ENCODE measurements at regions not wholly inside any gene's neighbourhood (a gene's known extent, or its start where the extent isn't known, plus 50 kb on each side); places are given as distances from the start of the nearest gene placed in this dataset.

DNA sequence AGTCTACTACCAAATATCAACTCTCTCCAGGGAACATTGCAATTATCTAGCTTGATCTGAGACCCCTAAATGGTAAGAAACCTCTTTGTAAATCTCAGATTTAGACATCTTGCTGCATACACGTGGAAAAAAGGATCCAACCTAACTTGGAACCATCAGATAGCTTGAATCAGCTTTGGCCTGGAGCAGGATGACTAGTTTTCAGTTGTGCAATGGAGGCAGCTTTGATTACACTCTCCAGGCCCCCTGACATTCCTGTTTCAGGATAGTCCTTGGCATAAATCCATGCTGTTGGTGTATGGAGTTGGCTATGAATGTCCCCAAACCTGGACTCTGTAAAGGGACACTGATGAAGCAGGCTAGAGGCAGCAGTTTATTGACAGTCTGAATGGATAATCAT is 1061.9 kb upstream of the TENM3 start:
- no peak for DNase-seq (ENCODE audit: low spot score)

DNA sequence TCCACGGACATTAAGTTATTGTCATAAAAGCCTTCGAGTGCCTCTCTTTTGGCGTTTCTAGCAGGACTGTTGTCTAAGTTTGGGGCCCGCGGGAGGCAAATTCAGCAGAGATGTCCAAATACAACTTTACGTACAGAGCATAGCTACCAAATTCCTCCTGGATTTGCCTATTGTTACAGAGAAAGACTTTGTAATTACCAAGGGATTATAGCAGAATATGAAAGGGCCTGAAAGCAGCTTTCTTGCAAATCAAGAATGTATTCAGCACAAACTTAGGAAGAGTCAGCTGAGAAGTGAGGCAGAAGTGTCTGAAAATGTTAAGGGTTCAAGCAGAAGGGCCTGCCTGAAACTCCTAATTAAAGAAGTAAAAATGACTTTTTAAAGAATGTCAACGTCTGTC is 1053.5 kb upstream of the TENM3 start:
- DNase-seq (ENCODE audit: low spot score): no peak

DNA sequence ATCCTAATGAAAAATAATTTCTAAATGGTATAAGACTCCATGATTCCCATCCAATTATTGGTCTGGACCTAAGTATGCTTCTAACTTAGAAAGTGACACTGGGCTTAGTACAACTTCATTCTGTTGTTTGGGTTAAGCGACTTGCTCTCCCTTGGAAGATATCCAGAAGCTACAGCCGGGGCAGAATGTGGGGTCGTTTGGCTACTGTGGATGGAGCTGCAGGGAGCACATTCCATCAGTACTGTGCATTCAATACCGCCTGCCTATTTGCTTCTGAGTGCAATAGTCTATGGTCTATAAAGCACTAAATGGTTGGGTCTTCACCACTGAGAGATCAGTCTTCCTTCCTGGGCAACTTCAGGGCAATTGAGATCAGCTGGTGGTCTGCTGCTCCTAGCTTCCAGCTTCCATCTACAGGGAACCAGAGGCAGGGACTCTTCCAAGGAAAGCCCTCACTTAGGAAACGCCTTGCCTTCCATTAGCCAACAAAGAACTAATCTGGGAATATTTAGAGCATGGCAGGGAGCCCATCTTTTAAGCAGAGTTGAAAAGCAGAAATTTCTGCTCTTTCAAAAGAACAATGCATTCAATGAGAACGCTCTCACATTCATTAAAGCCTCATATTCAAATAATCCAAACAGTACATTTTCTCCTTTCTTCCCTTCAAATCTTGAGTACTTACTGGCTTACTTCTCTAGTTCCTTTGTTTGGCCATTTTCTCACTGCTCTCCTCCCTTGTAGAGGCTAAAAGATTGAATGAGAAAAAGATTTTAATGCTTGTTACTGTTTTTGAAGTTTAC is 1049.9 kb upstream of the TENM3 start:
- no peak for DNase-seq (ENCODE audit: low spot score)

DNA sequence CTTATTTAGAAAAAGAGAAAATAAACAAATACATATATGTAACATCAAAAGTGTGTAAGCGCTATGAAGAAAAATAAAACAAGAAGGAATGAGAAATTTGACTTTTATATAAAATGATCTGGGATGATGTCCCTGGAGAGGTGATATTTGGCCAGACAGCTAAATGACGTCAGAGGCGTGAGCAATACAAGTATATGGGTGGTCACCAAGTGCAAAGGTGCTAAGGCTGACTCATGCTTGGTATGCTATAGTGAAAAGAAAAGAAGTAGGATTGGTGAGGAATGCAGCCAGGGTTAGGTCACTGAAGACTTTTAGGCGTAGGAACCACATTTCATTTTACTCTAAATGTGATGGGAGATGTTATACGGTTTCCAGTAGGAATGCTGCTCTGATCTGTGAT is 1049.1 kb upstream of the TENM3 start:
- no peak for DNase-seq (ENCODE audit: low spot score)

DNA sequence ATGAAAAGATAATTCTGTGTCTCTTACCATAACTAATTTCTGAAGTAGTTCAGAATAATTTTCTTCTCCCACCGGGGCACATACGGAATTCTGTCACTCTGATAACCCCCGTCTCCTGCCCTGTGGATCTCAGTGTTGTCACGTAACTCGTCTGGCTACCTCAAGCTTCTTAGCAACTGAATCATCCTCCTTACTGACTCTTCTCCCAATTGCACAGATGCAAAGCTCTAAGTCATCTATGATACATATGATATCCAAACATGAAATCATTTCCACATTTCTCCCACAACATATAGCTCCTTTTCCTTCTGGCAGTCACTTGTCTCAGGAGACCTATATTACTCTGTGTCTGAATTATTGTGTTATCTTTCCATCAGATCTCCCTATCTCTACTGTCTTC is 1043.1 kb upstream of the TENM3 start:
- DNase-seq (ENCODE audit: low spot score): no peak

DNA sequence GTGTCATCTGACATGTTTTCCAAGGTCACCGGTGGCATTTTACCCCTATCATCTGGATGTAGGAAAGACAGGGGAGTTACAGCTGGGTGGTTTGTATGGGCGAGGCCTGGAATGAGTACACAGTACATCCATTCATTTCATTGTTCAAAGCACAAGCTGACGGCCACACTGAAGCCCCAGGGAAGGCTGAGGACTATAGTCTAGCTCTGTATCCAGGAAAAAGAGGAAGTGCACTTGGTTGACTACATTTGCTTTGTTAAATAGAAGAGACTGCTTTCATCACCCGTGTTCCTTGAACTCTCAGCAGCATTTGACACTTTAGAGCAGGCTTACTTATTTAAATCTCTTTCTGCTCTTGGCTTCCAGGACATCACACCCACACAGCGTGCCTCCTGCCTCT is 1041.0 kb upstream of the TENM3 start:
- no peak for DNase-seq (ENCODE audit: low spot score)

DNA sequence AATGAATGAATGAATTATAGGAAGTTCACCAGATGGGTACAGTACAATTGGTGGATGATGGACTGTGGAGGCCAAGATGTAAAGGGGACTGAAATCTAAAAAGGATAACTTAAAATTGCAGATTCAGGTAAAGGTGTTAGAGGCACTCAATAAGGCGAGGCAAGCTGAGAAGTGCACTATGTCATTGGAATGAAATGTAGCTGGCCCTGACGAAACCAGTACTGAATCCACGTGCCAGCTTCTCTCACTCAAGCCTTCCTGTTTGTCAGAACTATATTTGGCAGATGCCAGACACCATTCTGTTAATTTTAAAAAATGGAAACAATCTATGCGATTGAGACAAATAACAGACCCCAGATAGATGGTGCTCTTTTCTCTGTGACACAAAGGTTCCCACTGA is 1039.1 kb upstream of the TENM3 start:
- DNase-seq (ENCODE audit: low spot score): no peak

DNA sequence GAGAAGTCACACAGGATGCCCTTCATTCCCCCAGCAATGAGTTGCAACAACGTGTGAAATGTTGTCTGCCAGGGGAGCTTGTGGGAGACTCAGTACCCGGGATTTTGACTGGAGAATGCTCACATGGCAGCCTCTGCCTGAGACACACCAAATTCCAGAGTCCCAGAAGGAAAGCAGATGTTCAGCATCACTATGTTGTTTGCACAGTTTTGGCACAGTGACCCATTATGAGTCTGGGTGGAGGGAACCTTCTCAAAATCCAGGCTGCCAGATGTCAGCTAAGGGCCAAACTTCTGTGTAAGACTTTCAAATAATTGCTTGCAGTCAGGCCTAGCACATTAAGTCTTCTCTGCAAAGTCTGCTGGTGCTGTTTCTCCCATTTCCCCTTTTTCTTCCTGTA is 1029.7 kb upstream of the TENM3 start:
- no peak for DNase-seq (ENCODE audit: low spot score)

DNA sequence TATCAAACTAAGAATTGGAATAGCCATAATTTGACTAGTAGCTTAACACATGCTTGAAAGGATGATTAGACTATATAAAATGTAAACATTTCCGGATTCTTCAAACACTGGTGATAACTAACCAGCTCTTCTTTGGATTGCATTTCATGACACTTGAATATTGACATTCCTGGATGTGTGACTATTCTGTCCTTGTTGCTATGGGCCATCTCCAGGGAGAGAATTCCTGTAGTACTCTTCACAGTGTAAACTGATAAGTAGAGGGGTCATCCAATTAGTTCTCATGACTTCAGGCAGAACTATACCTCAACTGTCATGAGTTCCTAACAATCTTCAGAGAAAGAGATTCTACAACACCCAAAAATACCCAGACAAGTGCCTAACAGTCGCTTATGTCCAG is 1026.7 kb upstream of the TENM3 start:
- no peak for DNase-seq (ENCODE audit: low spot score)

DNA sequence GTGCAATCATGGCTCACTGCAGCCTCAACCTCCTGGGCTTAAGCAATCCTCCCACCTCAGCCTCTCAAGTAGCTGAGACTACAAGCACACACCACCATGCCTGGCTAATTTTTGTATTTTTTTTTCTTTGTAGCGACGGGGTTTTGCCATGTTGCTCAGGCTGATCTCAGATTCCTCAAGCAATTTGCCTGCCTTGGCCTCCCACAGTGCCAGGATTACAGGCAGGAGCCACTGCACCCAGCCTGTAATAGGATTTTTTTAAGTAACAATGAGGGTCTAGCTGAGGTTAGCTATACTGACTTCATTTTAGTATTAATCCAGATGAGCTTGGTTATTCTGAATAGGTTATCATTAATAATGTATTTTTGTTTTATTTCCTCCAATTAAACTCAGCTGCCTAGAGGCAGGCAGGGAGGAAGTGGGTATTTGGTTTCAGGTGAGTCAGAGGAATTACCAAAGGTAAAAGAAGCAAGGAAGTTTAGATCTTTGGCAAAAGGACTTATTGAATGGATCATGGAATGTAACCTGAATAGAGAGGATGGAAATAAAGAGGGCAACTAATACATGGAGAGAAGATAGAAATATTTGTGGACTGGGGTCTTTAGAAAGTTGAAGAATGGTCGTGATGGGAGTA is 1023.3 kb upstream of the TENM3 start:
- DNase-seq (ENCODE audit: low spot score): no peak

DNA sequence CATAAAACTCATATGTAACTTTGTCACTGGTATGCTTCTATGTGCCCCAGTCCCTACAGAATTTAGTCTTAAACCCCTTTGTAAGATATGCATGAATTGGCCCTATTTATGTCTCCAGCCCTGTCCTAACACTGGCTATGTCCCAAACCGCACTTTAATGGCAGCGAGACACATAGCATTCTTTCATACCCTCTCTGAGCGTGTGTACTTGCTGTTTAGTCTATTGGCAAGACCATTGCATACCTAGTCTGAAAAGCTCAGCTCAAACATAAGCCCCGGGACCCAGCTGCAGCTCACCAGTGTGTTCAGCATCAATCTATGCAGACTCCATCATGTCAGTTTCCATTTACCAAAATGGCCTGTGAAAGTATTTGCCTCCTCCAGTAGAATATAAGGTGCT is 1018.4 kb upstream of the TENM3 start:
- DNase-seq (ENCODE audit: low spot score): no peak

DNA sequence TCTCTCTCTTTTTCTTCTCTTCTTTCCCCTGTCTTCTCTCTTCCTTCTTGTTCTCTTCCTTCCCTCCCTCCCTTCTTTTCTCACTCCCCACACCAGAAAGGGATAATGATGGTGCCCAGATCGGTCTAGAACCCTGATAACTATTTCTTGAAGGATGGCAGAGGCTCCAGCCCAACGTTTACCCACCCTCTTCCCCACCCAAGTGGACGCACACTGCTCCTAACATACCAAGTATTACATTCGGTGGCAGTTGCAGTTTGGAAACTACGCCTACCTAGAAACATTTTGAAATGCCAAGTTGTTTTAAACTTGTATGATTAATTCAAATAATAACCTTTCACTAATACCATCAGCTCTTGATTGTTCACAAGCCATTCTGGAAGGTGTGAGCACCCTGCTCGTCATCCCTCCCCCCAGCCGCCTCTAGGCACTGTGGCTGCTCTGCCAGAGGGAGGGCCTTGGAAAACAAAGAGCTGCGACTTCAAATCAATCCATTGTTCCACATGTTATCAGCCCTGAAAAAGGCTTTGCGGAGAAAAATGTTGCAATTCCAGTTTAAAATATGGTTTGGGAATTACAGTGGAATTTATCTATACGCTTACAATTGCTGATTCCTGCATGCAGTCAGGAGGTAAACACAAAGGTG is 1017.5 kb upstream of the TENM3 start:
- DNase-seq (ENCODE audit: low spot score): no peak

DNA sequence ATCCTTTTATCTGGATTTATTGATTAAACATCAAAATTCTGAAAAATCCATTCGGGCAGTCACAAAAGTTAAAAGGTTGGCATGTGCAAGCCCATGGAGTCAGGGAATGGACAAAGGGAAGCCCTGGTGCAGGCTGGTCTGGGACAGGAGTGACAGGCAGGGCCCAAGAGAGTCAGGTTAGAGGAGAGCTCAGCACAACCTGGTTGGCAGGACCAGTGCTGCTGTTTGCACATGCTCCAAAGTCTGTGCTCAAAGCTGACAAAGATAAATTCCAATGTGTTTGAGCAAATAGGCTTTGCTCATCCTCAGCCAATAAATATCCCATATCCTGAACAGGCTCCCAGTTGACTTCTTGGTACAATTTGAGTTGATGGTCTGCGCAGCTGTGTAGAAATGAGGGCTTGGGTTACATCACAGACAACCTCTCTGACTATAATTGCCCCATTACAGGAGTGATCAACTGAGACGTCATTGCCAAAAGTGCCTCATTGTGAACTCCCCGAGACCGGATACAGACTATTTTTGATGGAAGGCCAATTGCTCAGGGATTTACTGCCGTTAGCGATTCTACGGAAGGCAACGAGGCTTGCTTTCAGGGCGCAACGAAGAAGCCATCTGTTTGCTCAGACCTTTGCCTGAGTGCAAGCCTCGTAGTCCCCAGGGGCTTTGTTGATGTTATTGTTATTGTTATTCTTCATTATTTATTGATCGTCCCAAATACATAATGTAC is 1008.1 kb upstream of the TENM3 start:
- no peak for DNase-seq (ENCODE audit: low spot score)

DNA sequence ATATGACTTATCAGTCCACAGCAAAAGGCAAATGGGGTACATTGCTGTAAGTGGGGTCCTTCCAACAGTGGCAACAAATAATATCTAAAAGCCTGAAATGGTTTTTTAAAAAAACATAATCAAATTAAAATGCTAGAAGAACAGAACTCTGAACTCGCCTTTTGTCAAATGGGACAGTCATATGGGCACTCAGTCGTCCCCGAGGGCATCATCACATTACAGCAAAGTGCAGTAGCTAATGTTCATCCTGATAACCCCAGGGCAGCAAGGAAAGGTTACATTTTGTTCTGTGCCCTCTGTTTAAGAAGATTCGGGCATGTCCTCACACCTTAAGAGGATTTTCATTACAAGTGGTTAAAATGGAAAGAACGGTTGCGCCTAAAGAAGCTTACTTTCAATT is 997.9 kb upstream of the TENM3 start:
- DNase-seq (ENCODE audit: low spot score): no peak

DNA sequence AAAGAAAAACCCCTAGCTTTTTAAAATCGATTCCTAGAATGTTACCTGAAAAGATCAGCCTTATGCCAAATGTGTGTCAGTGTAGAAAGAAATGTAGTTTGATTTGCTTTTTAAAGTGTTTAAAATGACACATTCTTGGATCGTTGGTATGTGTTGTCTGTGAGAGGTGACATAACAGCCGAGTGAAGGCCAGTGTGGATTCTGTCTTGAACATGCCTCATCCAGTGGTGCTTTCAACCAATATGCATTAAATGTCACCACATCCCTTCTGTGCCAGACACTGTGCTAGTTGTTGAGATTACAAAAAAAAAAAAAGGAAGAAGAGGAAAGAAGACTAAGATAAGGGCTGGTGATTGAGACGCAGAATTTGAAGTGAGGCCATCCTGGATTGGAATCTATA is 994.2 kb upstream of the TENM3 start:
- DNase-seq (ENCODE audit: low spot score): no peak

DNA sequence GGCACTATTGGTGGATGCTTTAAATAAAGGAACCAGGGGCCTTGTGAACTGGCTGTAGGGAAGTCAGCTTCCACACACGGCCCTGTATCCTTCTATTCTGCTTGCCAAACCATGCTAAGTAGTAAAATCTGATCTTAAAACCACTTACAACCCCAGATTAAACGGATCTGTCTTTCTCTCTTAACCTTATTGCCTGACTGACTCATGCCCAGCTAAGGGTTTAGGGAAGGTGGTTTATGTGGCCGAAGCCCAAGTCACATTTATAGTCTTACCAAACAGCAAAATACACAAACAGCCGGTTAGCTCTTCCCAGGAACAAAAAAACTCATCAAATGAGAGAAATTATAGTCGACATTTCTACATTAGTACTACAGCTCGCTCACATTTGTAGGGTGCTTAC is 988.4 kb upstream of the TENM3 start:
- DNase-seq (ENCODE audit: low spot score): no peak

DNA sequence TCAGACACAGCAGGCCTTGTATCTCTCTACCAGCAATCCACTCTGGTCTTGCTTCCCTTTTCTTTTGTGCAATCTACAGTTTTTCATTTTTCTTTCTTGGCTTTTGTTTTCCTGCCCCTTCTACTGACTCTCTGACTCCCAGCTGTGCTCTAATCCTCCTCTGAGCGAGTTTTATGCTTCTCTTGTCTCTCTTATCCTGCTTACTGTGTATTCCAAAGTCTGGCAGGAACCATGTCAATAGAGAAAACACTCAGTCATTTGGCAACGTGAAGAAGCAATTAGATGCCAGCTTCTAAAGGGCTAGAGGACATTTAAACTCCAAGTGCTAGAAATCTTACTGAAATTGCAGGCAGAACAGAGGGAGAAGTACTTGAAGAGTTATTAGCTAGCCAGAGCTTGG is 984.6 kb upstream of the TENM3 start:
- DNase-seq (ENCODE audit: low spot score): no peak

DNA sequence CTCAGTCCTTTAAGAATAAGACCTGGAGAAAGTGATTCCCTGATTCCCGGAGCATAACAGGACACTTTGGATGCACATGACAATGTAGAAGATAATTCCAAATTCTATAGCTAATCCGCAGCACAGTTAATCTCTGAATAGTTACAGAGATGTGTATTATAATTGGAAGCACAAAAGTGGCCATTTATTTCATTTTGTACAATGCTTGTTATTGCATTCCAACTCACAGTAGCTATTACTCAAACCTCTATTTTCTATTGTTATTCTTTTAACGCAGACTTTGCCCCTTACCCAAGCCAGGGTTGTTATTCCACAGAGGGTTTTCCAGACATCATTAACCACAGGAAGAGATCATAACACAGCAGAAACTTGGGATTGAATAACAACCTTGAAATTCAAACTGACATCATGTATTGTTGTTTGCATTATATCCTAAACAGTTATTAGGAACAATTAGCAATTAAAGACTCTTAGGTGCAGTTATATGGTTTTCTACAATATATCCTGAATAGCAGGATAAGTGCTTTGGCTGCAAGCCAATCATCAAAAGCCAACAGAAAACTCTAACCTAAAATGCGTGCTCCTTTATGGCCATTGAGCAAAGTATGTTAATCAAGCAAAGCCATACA is 984.0 kb upstream of the TENM3 start:
- DNase-seq (ENCODE audit: low spot score): no peak

DNA sequence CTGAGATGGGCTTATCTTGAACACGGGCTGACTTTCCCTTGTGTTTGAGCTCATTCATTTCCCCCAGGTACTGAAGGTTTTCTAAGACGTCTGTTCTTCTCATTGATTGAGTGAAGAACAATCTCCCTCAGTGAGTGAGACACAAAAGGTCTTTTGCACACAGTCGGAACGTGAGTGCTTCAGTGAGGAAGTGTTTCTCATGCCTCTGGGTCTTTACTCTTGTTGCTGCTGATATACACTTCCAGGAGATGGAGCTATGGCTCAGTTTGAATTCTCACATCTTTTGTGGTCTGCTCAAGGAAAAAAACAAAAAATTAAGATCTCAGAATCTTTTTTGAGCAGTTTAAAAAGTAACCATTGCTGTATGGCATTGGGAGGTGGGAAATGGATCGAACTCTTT is 981.9 kb upstream of the TENM3 start:
- DNase-seq (ENCODE audit: low spot score): no peak

DNA sequence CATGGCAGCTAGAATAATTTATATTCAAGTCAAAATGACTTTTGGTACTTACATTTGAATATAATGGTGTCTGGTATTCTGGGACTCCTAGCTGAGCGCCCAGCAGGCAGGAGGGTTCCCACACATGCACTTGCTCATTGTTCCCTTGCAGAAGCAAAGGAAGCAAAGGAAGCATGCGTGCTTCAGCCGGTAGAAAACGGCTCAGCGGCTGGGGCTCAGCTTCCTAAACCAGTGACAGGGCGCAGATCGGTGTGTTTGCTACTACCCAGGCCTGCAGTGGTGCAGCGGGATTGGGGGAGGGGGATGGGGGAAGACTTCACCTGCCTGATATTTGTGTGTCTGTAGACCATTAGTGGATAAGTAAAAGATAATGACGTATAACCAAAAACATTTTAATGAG is 978.3 kb upstream of the TENM3 start:
- no peak for DNase-seq (ENCODE audit: low spot score)

DNA sequence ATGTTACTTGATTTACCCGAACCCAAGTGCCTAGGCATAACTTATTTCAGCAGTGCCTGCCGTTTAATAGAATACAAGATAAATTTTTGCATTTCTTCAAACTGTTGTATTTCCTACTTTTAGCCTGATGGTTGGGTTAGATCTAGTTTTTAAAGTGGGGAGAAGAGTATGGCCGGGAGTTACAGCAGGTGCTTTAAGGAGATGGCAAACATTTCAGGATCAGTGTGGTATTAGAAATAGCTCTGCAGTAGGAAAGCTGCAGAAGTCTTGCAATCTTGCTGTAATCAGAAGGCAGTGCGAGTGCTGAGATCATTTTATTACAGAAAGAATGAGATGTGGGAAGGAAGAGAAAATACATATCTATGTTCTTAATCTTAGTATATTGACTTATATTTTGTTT is 977.8 kb upstream of the TENM3 start:
- DNase-seq (ENCODE audit: low spot score): no peak

DNA sequence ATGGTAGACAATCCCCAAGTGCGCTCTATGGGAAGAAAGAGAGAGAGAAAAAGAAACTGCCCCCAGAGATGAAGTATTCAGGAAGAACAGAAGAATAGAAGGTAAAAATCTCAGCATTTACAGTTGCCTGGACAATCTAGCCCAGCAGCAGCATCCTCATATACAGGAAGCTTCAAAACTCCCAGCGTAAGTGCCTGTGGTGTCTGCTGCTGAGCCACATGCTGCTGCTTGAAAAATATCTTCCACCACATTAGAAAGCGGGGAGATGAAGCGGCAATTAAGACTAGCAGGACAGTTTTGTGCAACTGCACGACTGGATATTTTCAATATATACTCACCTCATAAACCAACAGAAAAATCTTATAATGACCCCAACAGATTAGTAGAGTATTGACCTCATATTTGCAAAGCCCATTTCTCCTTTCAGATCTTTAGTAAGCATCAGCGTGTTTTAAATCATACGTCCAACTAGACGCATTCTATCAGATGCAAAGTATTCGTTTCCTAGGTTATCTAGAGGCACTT is 972.0 kb upstream of the TENM3 start:
- no peak for DNase-seq (ENCODE audit: low spot score)

All from germinal center (tissue), 1 donor.